Rectal smooth muscle tissue (tissue), 1 donor: ENCODE measurements at regions not wholly inside any gene's neighbourhood (a gene's known extent, or its start where the extent isn't known, plus 50 kb on each side); places are given as distances from the start of the nearest gene placed in this dataset.
"Not testable (repeated sequence)": the region's sequence is repeated elsewhere in the genome, so short reads cannot be mapped to it uniquely, and the experiment has no call there.

ENCODE experiments used
- H3K27ac ChIP-seq: one replicate; pipeline ENCODE4 v1.7.0; 2013; ENCODE audit warnings: low read depth, low read length, inconsistent platforms
- H3K27me3 ChIP-seq: one replicate; pipeline ENCODE4 v1.7.0; 2013; ENCODE audit warnings: low read length; ENCODE audit not compliant: control insufficient read depth, insufficient read depth
- H3K36me3 ChIP-seq: one replicate; pipeline ENCODE4 v1.7.0; 2013; ENCODE audit warnings: low read length; ENCODE audit not compliant: control insufficient read depth, insufficient read depth
- H3K4me1 ChIP-seq: one replicate; pipeline ENCODE4 v1.7.0; 2013; ENCODE audit warnings: low read length; ENCODE audit not compliant: control insufficient read depth, insufficient read depth
- H3K4me3 ChIP-seq: one replicate; pipeline ENCODE4 v1.7.0; 2013; ENCODE audit warnings: low read length
- H3K9ac ChIP-seq: one replicate; pipeline ENCODE4 v1.7.0; 2013; ENCODE audit warnings: low read length

- H3K9ac ChIP-seq, H3K36me3 ChIP-seq, H3K4me3 ChIP-seq, H3K27me3 ChIP-seq, H3K27ac ChIP-seq, H3K4me1 ChIP-seq: not testable (repeated sequence)
Observed at GRCh38 chr2:111275854-111276171, 155.1 kb downstream of the BCL2L11 start.

DNA sequence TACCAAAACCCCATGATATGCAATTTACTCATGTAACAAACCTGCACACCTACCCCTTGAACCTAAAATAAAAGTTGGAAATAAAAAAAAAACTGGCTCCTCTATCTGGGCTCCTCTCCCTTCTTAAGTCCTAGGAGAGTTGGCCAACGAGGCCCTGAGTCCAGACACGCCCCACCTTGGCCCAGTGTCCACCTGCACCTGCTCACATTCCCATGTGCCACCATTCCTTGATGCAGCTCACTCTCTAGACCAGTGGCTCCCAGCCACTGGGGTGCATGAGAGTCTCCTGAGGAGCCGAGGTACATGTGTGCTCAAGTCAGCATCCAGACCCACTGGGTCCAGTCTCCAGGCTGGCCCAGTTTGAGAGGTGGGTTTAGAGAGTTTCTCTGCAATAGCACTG is 157.4 kb downstream of the BCL2L11 start:
- not testable (repeated sequence) for H3K4me1 ChIP-seq, H3K36me3 ChIP-seq, H3K4me3 ChIP-seq, H3K27me3 ChIP-seq, H3K27ac ChIP-seq, H3K9ac ChIP-seq

- not testable (repeated sequence) for H3K4me1 ChIP-seq, H3K27ac ChIP-seq, H3K9ac ChIP-seq, H3K27me3 ChIP-seq, H3K36me3 ChIP-seq, H3K4me3 ChIP-seq
Observed at GRCh38 chr2:111280709-111281286, 160.1 kb downstream of the BCL2L11 start.

DNA sequence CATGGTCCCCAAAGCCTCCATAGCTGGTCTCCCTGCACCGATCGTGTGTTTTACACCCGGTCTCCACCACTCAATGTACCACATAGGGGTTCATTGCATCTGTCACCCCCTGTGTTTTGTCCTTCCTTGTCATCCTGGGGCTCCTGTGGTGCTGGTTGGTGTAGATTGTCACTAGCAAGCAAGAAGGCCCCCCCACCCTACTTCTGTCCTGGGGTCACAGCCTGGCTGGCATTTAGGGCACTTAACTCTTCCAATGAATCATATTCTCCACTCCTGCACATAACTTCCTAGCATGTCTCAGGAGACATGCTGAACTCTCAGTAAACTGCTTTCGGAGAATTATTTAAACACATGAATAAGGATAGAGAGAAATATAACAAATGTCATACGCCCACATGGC is 161.4 kb downstream of the BCL2L11 start:
- not testable (repeated sequence) for H3K27ac ChIP-seq, H3K27me3 ChIP-seq, H3K9ac ChIP-seq, H3K4me3 ChIP-seq, H3K36me3 ChIP-seq, H3K4me1 ChIP-seq

DNA sequence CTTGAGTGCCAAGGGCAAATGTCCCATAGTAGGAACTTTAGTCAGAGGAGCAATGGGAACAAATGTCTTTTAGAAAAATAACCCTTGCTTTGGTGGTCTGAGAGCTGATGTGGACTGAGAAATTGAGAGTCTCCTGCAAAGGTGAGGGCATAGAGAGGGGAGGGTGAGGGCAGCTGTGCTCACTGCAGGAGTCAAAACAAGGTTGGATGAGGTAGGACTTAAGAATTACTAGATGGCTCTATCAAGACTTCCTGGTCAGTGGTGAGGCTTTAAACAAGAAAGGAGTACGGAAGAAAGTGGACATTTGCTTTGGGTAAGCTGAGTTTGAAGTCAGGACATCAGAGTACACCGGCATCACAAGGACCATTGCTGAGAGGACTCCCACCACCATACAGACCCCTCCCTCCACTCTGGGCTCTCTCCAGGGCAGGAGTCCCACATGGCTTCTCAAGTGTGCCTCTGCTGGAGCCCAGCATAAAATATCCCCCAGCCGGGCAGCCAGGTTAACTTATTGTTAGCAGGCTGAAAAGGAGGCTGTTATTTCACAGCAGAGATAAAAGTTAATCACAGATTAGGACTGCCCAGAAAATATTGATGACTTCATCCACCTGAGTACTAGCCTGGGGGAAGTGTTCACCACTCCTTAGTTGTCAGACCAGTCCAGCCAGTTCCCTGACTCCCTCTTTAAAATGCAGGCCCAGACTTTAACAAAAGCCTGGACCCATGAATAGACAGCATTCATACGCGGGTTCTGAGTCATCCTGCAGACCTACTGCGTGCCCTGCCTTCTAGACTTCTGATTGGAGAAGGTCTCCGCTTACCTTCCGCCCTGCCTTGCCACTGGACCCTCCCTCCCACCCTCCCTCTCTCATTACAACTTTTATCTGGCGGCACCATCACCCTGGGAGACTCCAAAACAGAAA is 167.2 kb downstream of the BCL2L11 start:
- H3K36me3 ChIP-seq, H3K27me3 ChIP-seq, H3K9ac ChIP-seq, H3K27ac ChIP-seq, H3K4me1 ChIP-seq, H3K4me3 ChIP-seq: not testable (repeated sequence)

- H3K9ac ChIP-seq, H3K4me3 ChIP-seq, H3K4me1 ChIP-seq, H3K27me3 ChIP-seq, H3K36me3 ChIP-seq, H3K27ac ChIP-seq: not testable (repeated sequence)
Observed at GRCh38 chr2:111290370-111290769, 169.7 kb downstream of the BCL2L11 start.

- not testable (repeated sequence) for H3K27ac ChIP-seq
Observed at GRCh38 chr2:111291566-111291965, 170.9 kb downstream of the BCL2L11 start.

GRCh38 chr2:111292232-111292968 is 171.7 kb downstream of the BCL2L11 start:
- H3K9ac ChIP-seq, H3K27me3 ChIP-seq, H3K4me1 ChIP-seq, H3K36me3 ChIP-seq, H3K4me3 ChIP-seq, H3K27ac ChIP-seq: not testable (repeated sequence)

More at GRCh38 chr2:111291566-111291965, 170.9 kb downstream of the BCL2L11 start:
- H3K4me1 ChIP-seq, H3K36me3 ChIP-seq, H3K4me3 ChIP-seq, H3K27me3 ChIP-seq, H3K9ac ChIP-seq: not testable (repeated sequence)

GRCh38 chr2:111294699-111295098 is 174.0 kb downstream of the BCL2L11 start:
- not testable (repeated sequence) for H3K9ac ChIP-seq, H3K27me3 ChIP-seq, H3K27ac ChIP-seq, H3K36me3 ChIP-seq, H3K4me1 ChIP-seq, H3K4me3 ChIP-seq

DNA sequence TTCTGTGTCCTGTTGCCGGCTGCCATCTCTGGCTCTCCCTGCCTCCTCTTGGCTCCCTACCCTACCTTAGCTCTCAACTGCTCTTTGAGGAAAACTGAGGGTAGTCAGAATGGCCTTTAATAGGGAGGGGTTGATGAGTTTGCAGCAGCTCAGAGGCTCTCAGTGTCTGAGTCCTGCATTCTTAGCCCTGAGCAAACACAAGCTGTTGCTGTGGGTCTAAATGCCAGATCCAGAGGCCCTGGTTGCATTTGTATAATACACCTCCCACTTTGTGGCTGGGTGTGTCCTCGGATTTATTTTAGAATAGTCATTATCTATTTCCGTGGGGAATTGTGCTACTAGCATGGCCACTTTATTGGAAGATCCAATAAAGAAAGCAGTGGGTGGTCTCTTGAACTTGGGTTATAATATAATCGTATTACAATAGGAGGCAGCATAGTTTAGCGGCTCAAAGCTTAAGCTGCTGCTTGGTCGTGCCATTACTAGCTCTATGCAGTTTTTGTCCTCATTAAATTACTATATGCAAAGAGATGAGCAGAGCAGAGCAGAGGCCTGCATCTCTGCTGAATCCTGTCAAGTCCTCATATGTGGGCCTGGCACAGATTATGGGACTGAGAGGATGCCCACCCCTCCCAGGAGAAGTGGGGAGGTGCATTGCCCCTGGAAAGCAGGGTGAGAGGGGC is 175.5 kb downstream of the BCL2L11 start:
- not testable (repeated sequence) for H3K9ac ChIP-seq, H3K36me3 ChIP-seq, H3K4me3 ChIP-seq, H3K4me1 ChIP-seq, H3K27ac ChIP-seq, H3K27me3 ChIP-seq

DNA sequence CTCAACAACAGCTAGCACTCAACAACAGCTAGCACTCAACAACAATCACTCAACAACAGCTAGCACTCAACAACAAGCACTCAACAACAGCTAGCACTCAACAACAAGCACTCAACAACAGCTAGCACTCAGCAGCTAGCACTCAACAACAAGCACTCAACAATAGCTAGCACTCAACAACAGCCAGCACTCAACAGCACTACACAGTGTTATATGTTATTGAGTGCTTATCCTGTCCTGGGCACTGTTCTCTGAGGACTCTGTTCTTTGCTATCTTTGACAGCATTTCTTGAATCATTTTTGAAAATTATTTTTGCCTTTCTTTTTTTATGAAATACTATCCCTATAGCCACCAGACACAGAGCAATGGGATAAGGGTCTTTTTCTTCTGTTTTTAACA is 176.4 kb downstream of the BCL2L11 start:
- H3K4me3 ChIP-seq, H3K36me3 ChIP-seq, H3K27ac ChIP-seq, H3K4me1 ChIP-seq, H3K27me3 ChIP-seq, H3K9ac ChIP-seq: not testable (repeated sequence)

GRCh38 chr2:111298927-111299326 is 178.2 kb downstream of the BCL2L11 start:
- H3K4me1 ChIP-seq, H3K27me3 ChIP-seq, H3K27ac ChIP-seq, H3K4me3 ChIP-seq, H3K36me3 ChIP-seq, H3K9ac ChIP-seq: not testable (repeated sequence)
